K562 (cell line): ENCODE measurements at regions not wholly inside any gene's neighbourhood (a gene's known extent, or its start where the extent isn't known, plus 50 kb on each side); places are given as distances from the start of the nearest gene placed in this dataset.

Experiments used
- ATAC-seq: fragments of 200-7000 bp; cut with Tn5 transposase; 3 replicates; pipeline ENCODE4 v1.9.1; 2020; ENCODE audit warnings: moderate library complexity
- BruUV-seq: library from RNA; stranded (reverse); fragments of 400-500 nt; replicated peaks from 2 replicates; lab custom pipeline; 2021; lab: Mats Ljungman, UMichigan
- CTCF ChIA-PET: fragments of 300-600 bp; formaldehyde crosslinking; extraction: SDS; loops from one replicate; lab custom pipeline; 2021; ENCODE audit warnings: low intra/inter-chr PET ratio; lab: Yijun Ruan, JAX
- POLR2A ChIA-PET: fragments of 300-600, 350-650 bp; sonication (Branson Sonifier 250); formaldehyde crosslinking; extraction: SDS; loops from one replicate; lab custom pipeline; 2021; ENCODE audit warnings: antibody characterized with exemption, inconsistent platforms; lab: Yijun Ruan, JAX
- DNase-seq, 4 experiments: peaks; one replicate each; pipeline versions ENCODE4 v3.0.0 to v3.0.0-alpha.2; 2011 to 2018; ENCODE audit warnings: low spot score in 3 of 4, mixed read lengths in 3 of 4; ENCODE audit errors: extremely low read depth in 1 of 4
- FAIRE-seq: peaks from 2 replicates; lab custom pipeline; 2011; peaks lifted over from hg19 to GRCh38; lab: Jason Lieb, UNC
- H2AFZ ChIP-seq: 2 replicates; pipeline ENCODE4 v1.6.0; 2011; ENCODE audit warnings: low read depth, low read length, control low read depth, inconsistent platforms
- H3K27ac ChIP-seq: fragments of 200-600 bp; 3 replicates; pipeline ENCODE4 v1.8.0; 2011; ENCODE audit warnings: low read depth, mild to moderate bottlenecking, control low read depth, inconsistent platforms, low read length, moderate library complexity, mixed read lengths; ENCODE audit errors: extremely low read depth
- H3K27me3 ChIP-seq, 2 experiments: fragments of 300-600 bp in 1 of 2; 2 replicates in 1 of 2; 3 replicates in 1 of 2; pipeline versions ENCODE4 v1.6.0 to v1.8.0; 2011; ENCODE audit warnings: inconsistent platforms in 2 of 2, low read length in 2 of 2, mild to moderate bottlenecking in 1 of 2, mixed read lengths in 1 of 2, moderate library complexity in 1 of 2; ENCODE audit not compliant: control insufficient read depth in 2 of 2, insufficient read depth in 2 of 2
- H3K36me3 ChIP-seq: fragments of 300-600 bp; 3 replicates; pipeline ENCODE4 v1.8.0; 2011; ENCODE audit warnings: mild to moderate bottlenecking, low read length, inconsistent platforms; ENCODE audit not compliant: control insufficient read depth, insufficient read depth
- H3K4me1 ChIP-seq, 2 experiments: fragments of 200-600 bp in 1 of 2; replicated peaks in 1 of 2; 2 replicates in 1 of 2; 3 replicates in 1 of 2; pipeline versions ENCODE4 v1.5.1 to v1.8.0; 2011; ENCODE audit warnings: inconsistent platforms in 2 of 2, low read length in 2 of 2, mild to moderate bottlenecking in 1 of 2, mixed read lengths in 1 of 2, moderate library complexity in 1 of 2; ENCODE audit not compliant: control insufficient read depth in 2 of 2, insufficient read depth in 2 of 2
- H3K4me2 ChIP-seq: 2 replicates; pipeline ENCODE4 v1.6.1; 2011; ENCODE audit warnings: low read length, control low read depth, inconsistent platforms, mixed read lengths; ENCODE audit not compliant: insufficient read depth
- H3K4me3 ChIP-seq: fragments of 200-600 bp; sonication (generic), shearing (Covaris generic); 2 replicates; pipeline ENCODE4 v1.5.1; 2016; ENCODE audit warnings: control low read depth, inconsistent platforms
- H3K79me2 ChIP-seq: fragments of 200-600 bp; 3 replicates; pipeline ENCODE4 v1.8.0; 2011; ENCODE audit warnings: low read length, inconsistent platforms; ENCODE audit not compliant: control insufficient read depth, insufficient read depth
- H3K9ac ChIP-seq, 2 experiments: 2 replicates each; pipeline versions ENCODE4 v1.6.0 to v1.6.1; 2011; ENCODE audit warnings: low read depth in 2 of 2, low read length in 2 of 2, control low read depth in 1 of 2, inconsistent platforms in 1 of 2, mild to moderate bottlenecking in 1 of 2, mixed read lengths in 1 of 2; ENCODE audit not compliant: insufficient read depth in 1 of 2
- H3K9me1 ChIP-seq: one replicate; pipeline ENCODE4 v1.6.0; 2011; ENCODE audit warnings: inconsistent platforms, mild to moderate bottlenecking, low read length, moderate library complexity; ENCODE audit not compliant: control insufficient read depth, insufficient read depth
- H3K9me3 ChIP-seq: replicated peaks from 2 replicates; pipeline ENCODE4 v1.5.1; 2011; ENCODE audit warnings: low read depth, low read length, inconsistent platforms; ENCODE audit not compliant: control insufficient read depth, insufficient read depth
- H4K20me1 ChIP-seq: replicated peaks from 2 replicates; pipeline ENCODE4 v1.6.1; 2011; ENCODE audit warnings: low read length, inconsistent platforms, mixed read lengths; ENCODE audit not compliant: control insufficient read depth, insufficient read depth
- ASH1L ChIP-seq: fragments of 450-650 bp; IDR thresholded peaks from 2 replicates; pipeline ENCODE4 v1.6.1; 2018; ENCODE audit warnings: borderline replicate concordance, mild to moderate bottlenecking, low read depth; ENCODE audit not compliant: partially characterized antibody
- HDAC6 ChIP-seq: IDR thresholded peaks from 2 replicates; pipeline ENCODE4 v1.6.1; 2012; ENCODE audit warnings: low read depth, mild to moderate bottlenecking, control low read depth, inconsistent platforms, low read length, moderate library complexity
- HIVEP1 ChIP-seq: fragments of 250-450 bp; sonication (Bioruptor Pico); IDR thresholded peaks from 2 replicates; pipeline ENCODE4 v1.4.0; 2020; ENCODE audit warnings: mild to moderate bottlenecking
- KDM1A ChIP-seq, 2 experiments: fragments of 450-650 bp; IDR thresholded peaks; 2 replicates each; pipeline ENCODE4 v1.6.1; 2016; ENCODE audit warnings: mild to moderate bottlenecking in 2 of 2
- MIER1 ChIP-seq: fragments of 450-650 bp; IDR thresholded peaks from 2 replicates; pipeline ENCODE4 v1.6.1; 2016; ENCODE audit warnings: antibody characterized with exemption, mild to moderate bottlenecking, low read depth
- MXI1 ChIP-seq: IDR thresholded peaks from 2 replicates; pipeline ENCODE4 v1.6.1; 2011; ENCODE audit warnings: low read depth, mild to moderate bottlenecking, improper control_type of control experiment, low read length
- NFE2 ChIP-seq: IDR thresholded peaks from 2 replicates; pipeline ENCODE4 v1.6.1; 2014; ENCODE audit warnings: antibody characterized with exemption, low read depth
- POLR2H ChIP-seq: IDR thresholded peaks from 2 replicates; pipeline ENCODE4 v1.6.1; 2016; ENCODE audit warnings: missing genetic modification characterization, low read depth, mild to moderate bottlenecking, control low read depth, missing compliant biosample characterization, moderate library complexity
- SAFB ChIP-seq: fragments of 200-400 bp; formaldehyde crosslinking; IDR thresholded peaks from 2 replicates; pipeline ENCODE4 v1.6.1; 2017; ENCODE audit warnings: low read depth, low read length, borderline replicate concordance
- SNRNP70 ChIP-seq: fragments of 200-400 bp; formaldehyde crosslinking; optimal IDR thresholded peaks from 2 replicates; pipeline ENCODE3; 2017; ENCODE audit warnings: low read depth, low read length
- WGBS: fragments of 100-300 bp; shearing (Covaris generic); methylation state at CpG from one replicate; pipeline ENCODE4 v1.1.6; 2016; ENCODE audit warnings: low coverage, mixed read lengths; ENCODE audit not compliant: insufficient coverage; ENCODE audit errors: missing lambda C conversion rate; 5-methylcytosine and 5-hydroxymethylcytosine counted together
- in situ Hi-C: fragments of 300-500 bp; cut with MboI; formaldehyde crosslinking; loops from 4 replicates; pipeline ENCODE4 v1.15.0; 2018; ENCODE audit warnings: inconsistent platforms, mixed read lengths
- intact Hi-C: fragments of 100-400 bp; cut with micrococcal nuclease; formaldehyde crosslinking; loops from 2 replicates; pipeline ENCODE4 v1.14.2; 2022
- TF ChIP-seq, protein P1 (sequence below): IDR thresholded peaks from 2 replicates; pipeline ENCODE4 v1.6.1; 2012; ENCODE audit warnings: low read depth, low read length, improper control_type of control experiment, borderline replicate concordance
- TF ChIP-seq, protein P2 (sequence below): sonication (generic); IDR thresholded peaks from 2 replicates; pipeline ENCODE4 v1.6.1; 2016
- TF ChIP-seq, protein P3 (sequence below): fragments of 450-650 bp; IDR thresholded peaks from 2 replicates; pipeline ENCODE4 v1.7.1; 2018; ENCODE audit warnings: mild to moderate bottlenecking, low read depth; ENCODE audit not compliant: partially characterized antibody
- TF ChIP-seq, protein P4 (sequence below): fragments of 250-450 bp; sonication (Bioruptor Pico); IDR thresholded peaks from 2 replicates; pipeline ENCODE4 v1.9.0; 2021; ENCODE audit warnings: mild to moderate bottlenecking, inconsistent platforms
- TF ChIP-seq, protein P5 (sequence below): sonication (generic); formaldehyde crosslinking; IDR thresholded peaks from 2 replicates; pipeline ENCODE4 v1.9.0; 2022; ENCODE audit warnings: mild to moderate bottlenecking, missing genetic modification reagents

DNA sequence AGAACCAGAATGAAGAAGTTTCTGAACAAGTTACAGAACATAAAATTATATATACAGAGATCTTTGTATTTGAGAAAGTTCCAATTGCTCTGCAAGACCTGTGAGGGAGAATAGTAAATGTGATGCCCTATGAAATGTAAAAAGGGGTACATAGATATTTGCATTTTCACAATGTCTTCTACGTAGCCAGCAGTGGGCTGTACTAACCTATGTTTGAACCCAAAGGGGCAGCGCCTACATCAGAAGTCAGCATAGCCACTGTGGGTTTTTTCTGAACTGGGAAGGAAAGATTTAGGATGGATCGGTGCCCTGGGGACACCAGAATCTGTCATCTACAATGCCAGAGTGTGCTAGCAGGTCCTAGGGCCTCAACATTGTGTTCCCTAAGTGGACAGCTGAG is 69.5 kb upstream of the CT45A1 start:
- H3K79me2 ChIP-seq: no peaks in the 10 kb centered on the region
- WGBS: 7% methylated on average over 3 of the region's 3 CpGs
- ChIA-PET CTCF (no interaction called here), POLR2A (no interaction called here)
- ATAC-seq: no peak
- intact Hi-C loops: no loop called here
- no peaks in the 10 kb centered on the region for H3K4me1 ChIP-seq
- H3K27ac ChIP-seq: no peak overlapping the region
- no peak overlapping the region for H3K9ac ChIP-seq
- in situ Hi-C loops: no loop called here
- H2AFZ ChIP-seq: no peak overlapping the region
- H3K36me3 ChIP-seq: no peaks in the 10 kb centered on the region
- no peaks in the 10 kb centered on the region for H3K9me1 ChIP-seq
- DNase-seq: no peak
- FAIRE-seq: no peak
- TF ChIP-seq MXI1 (no peak), SNRNP70 (no peak), NFE2 (no peak), ASH1L (no peak), SAFB (no peak), MIER1 (no peak), POLR2H (tag) (no peak), KDM1A (IDR thresholded peaks at IDR 0.05) (no peak), HIVEP1 (no peak), HDAC6 (no peak)
- TF ChIP-seq, protein P1, sequence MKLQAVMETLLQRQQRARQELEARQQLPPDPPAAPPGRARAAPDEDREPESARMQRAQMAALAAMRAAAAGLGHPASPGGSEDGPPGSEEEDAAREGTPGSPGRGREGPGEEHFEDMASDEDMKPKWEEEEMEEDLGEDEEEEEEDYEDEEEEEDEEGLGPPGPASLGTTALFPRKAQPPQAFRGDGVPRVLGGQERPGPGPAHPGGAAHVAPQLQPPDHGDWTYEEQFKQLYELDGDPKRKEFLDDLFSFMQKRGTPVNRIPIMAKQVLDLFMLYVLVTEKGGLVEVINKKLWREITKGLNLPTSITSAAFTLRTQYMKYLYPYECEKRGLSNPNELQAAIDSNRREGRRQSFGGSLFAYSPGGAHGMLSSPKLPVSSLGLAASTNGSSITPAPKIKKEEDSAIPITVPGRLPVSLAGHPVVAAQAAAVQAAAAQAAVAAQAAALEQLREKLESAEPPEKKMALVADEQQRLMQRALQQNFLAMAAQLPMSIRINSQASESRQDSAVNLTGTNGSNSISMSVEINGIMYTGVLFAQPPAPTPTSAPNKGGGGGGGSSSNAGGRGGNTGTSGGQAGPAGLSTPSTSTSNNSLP: no peak
- TF ChIP-seq, protein P2, sequence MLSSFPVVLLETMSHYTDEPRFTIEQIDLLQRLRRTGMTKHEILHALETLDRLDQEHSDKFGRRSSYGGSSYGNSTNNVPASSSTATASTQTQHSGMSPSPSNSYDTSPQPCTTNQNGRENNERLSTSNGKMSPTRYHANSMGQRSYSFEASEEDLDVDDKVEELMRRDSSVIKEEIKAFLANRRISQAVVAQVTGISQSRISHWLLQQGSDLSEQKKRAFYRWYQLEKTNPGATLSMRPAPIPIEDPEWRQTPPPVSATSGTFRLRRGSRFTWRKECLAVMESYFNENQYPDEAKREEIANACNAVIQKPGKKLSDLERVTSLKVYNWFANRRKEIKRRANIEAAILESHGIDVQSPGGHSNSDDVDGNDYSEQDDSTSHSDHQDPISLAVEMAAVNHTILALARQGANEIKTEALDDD: no peak
- TF ChIP-seq, protein P3, sequence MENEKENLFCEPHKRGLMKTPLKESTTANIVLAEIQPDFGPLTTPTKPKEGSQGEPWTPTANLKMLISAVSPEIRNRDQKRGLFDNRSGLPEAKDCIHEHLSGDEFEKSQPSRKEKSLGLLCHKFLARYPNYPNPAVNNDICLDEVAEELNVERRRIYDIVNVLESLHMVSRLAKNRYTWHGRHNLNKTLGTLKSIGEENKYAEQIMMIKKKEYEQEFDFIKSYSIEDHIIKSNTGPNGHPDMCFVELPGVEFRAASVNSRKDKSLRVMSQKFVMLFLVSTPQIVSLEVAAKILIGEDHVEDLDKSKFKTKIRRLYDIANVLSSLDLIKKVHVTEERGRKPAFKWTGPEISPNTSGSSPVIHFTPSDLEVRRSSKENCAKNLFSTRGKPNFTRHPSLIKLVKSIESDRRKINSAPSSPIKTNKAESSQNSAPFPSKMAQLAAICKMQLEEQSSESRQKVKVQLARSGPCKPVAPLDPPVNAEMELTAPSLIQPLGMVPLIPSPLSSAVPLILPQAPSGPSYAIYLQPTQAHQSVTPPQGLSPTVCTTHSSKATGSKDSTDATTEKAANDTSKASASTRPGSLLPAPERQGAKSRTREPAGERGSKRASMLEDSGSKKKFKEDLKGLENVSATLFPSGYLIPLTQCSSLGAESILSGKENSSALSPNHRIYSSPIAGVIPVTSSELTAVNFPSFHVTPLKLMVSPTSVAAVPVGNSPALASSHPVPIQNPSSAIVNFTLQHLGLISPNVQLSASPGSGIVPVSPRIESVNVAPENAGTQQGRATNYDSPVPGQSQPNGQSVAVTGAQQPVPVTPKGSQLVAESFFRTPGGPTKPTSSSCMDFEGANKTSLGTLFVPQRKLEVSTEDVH: no peak
- TF ChIP-seq, protein P4, sequence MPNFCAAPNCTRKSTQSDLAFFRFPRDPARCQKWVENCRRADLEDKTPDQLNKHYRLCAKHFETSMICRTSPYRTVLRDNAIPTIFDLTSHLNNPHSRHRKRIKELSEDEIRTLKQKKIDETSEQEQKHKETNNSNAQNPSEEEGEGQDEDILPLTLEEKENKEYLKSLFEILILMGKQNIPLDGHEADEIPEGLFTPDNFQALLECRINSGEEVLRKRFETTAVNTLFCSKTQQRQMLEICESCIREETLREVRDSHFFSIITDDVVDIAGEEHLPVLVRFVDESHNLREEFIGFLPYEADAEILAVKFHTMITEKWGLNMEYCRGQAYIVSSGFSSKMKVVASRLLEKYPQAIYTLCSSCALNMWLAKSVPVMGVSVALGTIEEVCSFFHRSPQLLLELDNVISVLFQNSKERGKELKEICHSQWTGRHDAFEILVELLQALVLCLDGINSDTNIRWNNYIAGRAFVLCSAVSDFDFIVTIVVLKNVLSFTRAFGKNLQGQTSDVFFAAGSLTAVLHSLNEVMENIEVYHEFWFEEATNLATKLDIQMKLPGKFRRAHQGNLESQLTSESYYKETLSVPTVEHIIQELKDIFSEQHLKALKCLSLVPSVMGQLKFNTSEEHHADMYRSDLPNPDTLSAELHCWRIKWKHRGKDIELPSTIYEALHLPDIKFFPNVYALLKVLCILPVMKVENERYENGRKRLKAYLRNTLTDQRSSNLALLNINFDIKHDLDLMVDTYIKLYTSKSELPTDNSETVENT (CRISPR knock-in tag): no peak
- TF ChIP-seq, protein P5, sequence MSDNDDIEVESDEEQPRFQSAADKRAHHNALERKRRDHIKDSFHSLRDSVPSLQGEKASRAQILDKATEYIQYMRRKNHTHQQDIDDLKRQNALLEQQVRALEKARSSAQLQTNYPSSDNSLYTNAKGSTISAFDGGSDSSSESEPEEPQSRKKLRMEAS: no peak
- H3K4me2 ChIP-seq: no peak overlapping the region
- no peaks in the 10 kb centered on the region for H3K9me3 ChIP-seq
- no peaks in the 10 kb centered on the region for H4K20me1 ChIP-seq
- H3K4me3 ChIP-seq: no peak overlapping the region
- no TSS peak for BruUV-seq
- H3K27me3 ChIP-seq: no peaks in the 10 kb centered on the region
